ENCODE measurements at regions not wholly inside any gene's neighbourhood (a gene's known extent, or its start where the extent isn't known, plus 50 kb on each side); places are given as distances from the start of the nearest gene placed in this dataset.

GRCh38 chr2:172329774-172330671 lies 97.4 kb upstream of the ITGA6 start:
- Histone ChIP-seq H3K4me1 (ENCODE audit: control insufficient read depth in 3 of 3, insufficient read depth in 2 of 3, low read depth in 1 of 3, low read length in 2 of 3) (peaks cover 7 to 18% (median 7%) of the 10 kb centered on the region in 3 donors), H3K9me3 (ENCODE audit: control insufficient read depth in 2 of 2, insufficient read depth in 1 of 2, low read depth in 1 of 2, low read length in 1 of 2) (no peaks in the 10 kb centered on the region), H3K27me3 (ENCODE audit: control insufficient read depth in 3 of 3, insufficient read depth in 3 of 3, low read length in 3 of 3) (no peaks in the 10 kb centered on the region), H3K36me3 (ENCODE audit: control insufficient read depth in 3 of 3, insufficient read depth in 2 of 3, low read depth in 1 of 3, low read length in 3 of 3) (no peaks in the 10 kb centered on the region), H3K4me3 (ENCODE audit: low read depth in 1 of 3, low read length in 3 of 3) (no peak overlapping the region), H3K27ac (ENCODE audit: low read depth in 1 of 3, low read length in 2 of 3) (peak overlapping the region; percentile 39 to 72 (median 65))
- DNase-seq (peak; percentile 77 to 96), FAIRE-seq (no peak)
- 14 to 41% (median 28%) methylated on average over 14 of the region's 14 CpGs for WGBS, 3 donors

GRCh38 chr2:172332507-172332906 lies 94.9 kb upstream of the ITGA6 start:
- Histone ChIP-seq H3K27ac (ENCODE audit: low read depth in 1 of 3, low read length in 2 of 3) (no peak overlapping the region), H3K4me1 (ENCODE audit: control insufficient read depth in 3 of 3, insufficient read depth in 2 of 3, low read depth in 1 of 3, low read length in 2 of 3) (peaks cover 9 to 36% (median 15%) of the 10 kb centered on the region in 3 donors), H3K4me3 (ENCODE audit: low read depth in 1 of 3, low read length in 3 of 3) (no peak overlapping the region), H3K27me3 (ENCODE audit: control insufficient read depth in 3 of 3, insufficient read depth in 3 of 3, low read length in 3 of 3) (no peaks in the 10 kb centered on the region), H3K36me3 (ENCODE audit: control insufficient read depth in 3 of 3, insufficient read depth in 2 of 3, low read depth in 1 of 3, low read length in 3 of 3) (no peaks in the 10 kb centered on the region), H3K9me3 (ENCODE audit: control insufficient read depth in 2 of 2, insufficient read depth in 1 of 2, low read depth in 1 of 2, low read length in 1 of 2) (no peaks in the 10 kb centered on the region)
- 73 to 77% (median 74%) methylated on average over 8 of the region's 8 CpGs for WGBS, 3 donors
- no peak for FAIRE-seq
- DNase-seq = no peak

- H3K9me3 ChIP-seq (ENCODE audit: control insufficient read depth in 2 of 2, insufficient read depth in 1 of 2, low read depth in 1 of 2, low read length in 1 of 2) = no peaks in the 10 kb centered on the region
- peaks cover 10 to 41% (median 15%) of the 10 kb centered on the region in 3 donors for H3K4me1 ChIP-seq (ENCODE audit: control insufficient read depth in 3 of 3, insufficient read depth in 2 of 3, low read depth in 1 of 3, low read length in 2 of 3)
- H3K27ac ChIP-seq (ENCODE audit: low read depth in 1 of 3, low read length in 2 of 3) = peak overlapping the region in 2 of 3 donors; percentile 18 to 46
- H3K27me3 ChIP-seq (ENCODE audit: control insufficient read depth in 3 of 3, insufficient read depth in 3 of 3, low read length in 3 of 3) = no peaks in the 10 kb centered on the region
- peak; percentile 11 to 43 for DNase-seq
- no peaks in the 10 kb centered on the region for H3K36me3 ChIP-seq (ENCODE audit: control insufficient read depth in 3 of 3, insufficient read depth in 2 of 3, low read depth in 1 of 3, low read length in 3 of 3)
- no peak for FAIRE-seq
- H3K4me3 ChIP-seq (ENCODE audit: low read depth in 1 of 3, low read length in 3 of 3) = no peak overlapping the region
- 62 to 68% (median 62%) methylated on average over 5 of the region's 5 CpGs for WGBS, 3 donors
Measured at GRCh38 chr2:172333235-172333977, 94.0 kb upstream of the ITGA6 start.

GRCh38 chr2:172333978-172334330 lies 93.4 kb upstream of the ITGA6 start:
- Histone ChIP-seq H3K27ac (ENCODE audit: low read depth in 1 of 3, low read length in 2 of 3) (peak overlapping the region in 2 of 3 donors; percentile 41 to 46), H3K4me1 (ENCODE audit: control insufficient read depth in 3 of 3, insufficient read depth in 2 of 3, low read depth in 1 of 3, low read length in 2 of 3) (peaks cover 10 to 43% (median 14%) of the 10 kb centered on the region in 3 donors)
- WGBS, 3 donors = 41 to 58% (median 50%) methylated on average over 1 of the region's 1 CpG

GRCh38 chr2:172334988-172335387 lies 92.4 kb upstream of the ITGA6 start:
- FAIRE-seq (no peak), DNase-seq (no peak)
- no peak overlapping the region for H3K4me3 ChIP-seq (ENCODE audit: low read depth in 1 of 3, low read length in 3 of 3)
- H3K27me3 ChIP-seq (ENCODE audit: control insufficient read depth in 3 of 3, insufficient read depth in 3 of 3, low read length in 3 of 3) = no peaks in the 10 kb centered on the region
- H3K4me1 ChIP-seq (ENCODE audit: control insufficient read depth in 3 of 3, insufficient read depth in 2 of 3, low read depth in 1 of 3, low read length in 2 of 3) = peaks cover 12 to 43% (median 18%) of the 10 kb centered on the region in 3 donors
- no peaks in the 10 kb centered on the region for H3K9me3 ChIP-seq (ENCODE audit: control insufficient read depth in 2 of 2, insufficient read depth in 1 of 2, low read depth in 1 of 2, low read length in 1 of 2)
- peak overlapping the region in 2 of 3 donors; percentile 22 to 67 for H3K27ac ChIP-seq (ENCODE audit: low read depth in 1 of 3, low read length in 2 of 3)
- WGBS, 3 donors = 61 to 74% (median 64%) methylated on average over 4 of the region's 4 CpGs
- H3K36me3 ChIP-seq (ENCODE audit: control insufficient read depth in 3 of 3, insufficient read depth in 2 of 3, low read depth in 1 of 3, low read length in 3 of 3) = no peaks in the 10 kb centered on the region

More at GRCh38 chr2:172333978-172334330, 93.4 kb upstream of the ITGA6 start:
- H3K9me3 ChIP-seq (ENCODE audit: control insufficient read depth in 2 of 2, insufficient read depth in 1 of 2, low read depth in 1 of 2, low read length in 1 of 2) = no peaks in the 10 kb centered on the region
- H3K4me3 ChIP-seq (ENCODE audit: low read depth in 1 of 3, low read length in 3 of 3) = no peak overlapping the region
- no peak for FAIRE-seq
- DNase-seq = no peak
- H3K36me3 ChIP-seq (ENCODE audit: control insufficient read depth in 3 of 3, insufficient read depth in 2 of 3, low read depth in 1 of 3, low read length in 3 of 3) = no peaks in the 10 kb centered on the region
- no peaks in the 10 kb centered on the region for H3K27me3 ChIP-seq (ENCODE audit: control insufficient read depth in 3 of 3, insufficient read depth in 3 of 3, low read length in 3 of 3)

- peak overlapping the region; percentile 22 to 71 (median 34) for H3K27ac ChIP-seq (ENCODE audit: low read depth in 1 of 3, low read length in 2 of 3)
- WGBS, 3 donors = 8 to 31% (median 21%) methylated on average over 4 of the region's 4 CpGs
Measured at GRCh38 chr2:172335736-172336135, 91.7 kb upstream of the ITGA6 start.

GRCh38 chr2:172336681-172337080 lies 90.7 kb upstream of the ITGA6 start:
- Histone ChIP-seq H3K4me1 (ENCODE audit: control insufficient read depth in 3 of 3, insufficient read depth in 2 of 3, low read depth in 1 of 3, low read length in 2 of 3) (peaks cover 12 to 47% (median 16%) of the 10 kb centered on the region in 3 donors), H3K36me3 (ENCODE audit: control insufficient read depth in 3 of 3, insufficient read depth in 2 of 3, low read depth in 1 of 3, low read length in 3 of 3) (no peaks in the 10 kb centered on the region), H3K9me3 (ENCODE audit: control insufficient read depth in 2 of 2, insufficient read depth in 1 of 2, low read depth in 1 of 2, low read length in 1 of 2) (no peaks in the 10 kb centered on the region), H3K4me3 (ENCODE audit: low read depth in 1 of 3, low read length in 3 of 3) (no peak overlapping the region), H3K27ac (ENCODE audit: low read depth in 1 of 3, low read length in 2 of 3) (peak overlapping the region in 2 of 3 donors; percentile 41 to 71), H3K27me3 (ENCODE audit: control insufficient read depth in 3 of 3, insufficient read depth in 3 of 3, low read length in 3 of 3) (no peaks in the 10 kb centered on the region)
- DNase-seq (no peak), FAIRE-seq (no peak)
- WGBS, 3 donors = 38 to 47% (median 47%) methylated on average over 2 of the region's 2 CpGs

More at GRCh38 chr2:172335736-172336135, 91.7 kb upstream of the ITGA6 start:
- no peaks in the 10 kb centered on the region for H3K27me3 ChIP-seq (ENCODE audit: control insufficient read depth in 3 of 3, insufficient read depth in 3 of 3, low read length in 3 of 3)
- H3K9me3 ChIP-seq (ENCODE audit: control insufficient read depth in 2 of 2, insufficient read depth in 1 of 2, low read depth in 1 of 2, low read length in 1 of 2) = no peaks in the 10 kb centered on the region
- no peak for FAIRE-seq
- no peak overlapping the region for H3K4me3 ChIP-seq (ENCODE audit: low read depth in 1 of 3, low read length in 3 of 3)
- DNase-seq = peak; percentile 65 to 94
- no peaks in the 10 kb centered on the region for H3K36me3 ChIP-seq (ENCODE audit: control insufficient read depth in 3 of 3, insufficient read depth in 2 of 3, low read depth in 1 of 3, low read length in 3 of 3)
- peaks cover 12 to 44% (median 18%) of the 10 kb centered on the region in 3 donors for H3K4me1 ChIP-seq (ENCODE audit: control insufficient read depth in 3 of 3, insufficient read depth in 2 of 3, low read depth in 1 of 3, low read length in 2 of 3)

- H3K4me1 ChIP-seq (ENCODE audit: control insufficient read depth in 3 of 3, insufficient read depth in 2 of 3, low read depth in 1 of 3, low read length in 2 of 3) = peaks cover 13 to 62% (median 15%) of the 10 kb centered on the region in 3 donors
Measured at GRCh38 chr2:172339371-172340010, 87.9 kb upstream of the ITGA6 start.

More at GRCh38 chr2:172339371-172340010, 87.9 kb upstream of the ITGA6 start:
- no peaks in the 10 kb centered on the region for H3K36me3 ChIP-seq (ENCODE audit: control insufficient read depth in 3 of 3, insufficient read depth in 2 of 3, low read depth in 1 of 3, low read length in 3 of 3)
- DNase-seq (peak; percentile 63 to 90), FAIRE-seq (no peak)
- no peak overlapping the region for H3K4me3 ChIP-seq (ENCODE audit: low read depth in 1 of 3, low read length in 3 of 3)
- WGBS, 3 donors = 8 to 28% (median 16%) methylated on average over 6 of the region's 6 CpGs
- H3K27ac ChIP-seq (ENCODE audit: low read depth in 1 of 3, low read length in 2 of 3) = peak overlapping the region; percentile 53 to 83 (median 77)
- peaks cover 0 to 3% (median 0%) of the 10 kb centered on the region in 3 donors for H3K27me3 ChIP-seq (ENCODE audit: control insufficient read depth in 3 of 3, insufficient read depth in 3 of 3, low read length in 3 of 3)
- H3K9me3 ChIP-seq (ENCODE audit: control insufficient read depth in 2 of 2, insufficient read depth in 1 of 2, low read depth in 1 of 2, low read length in 1 of 2) = peaks cover 0 to 6% of the 10 kb centered on the region in 2 donors

Data from small intestine (tissue), 7 donors.